ENCODE measurements at regions not wholly inside any gene's neighbourhood (a gene's known extent, or its start where the extent isn't known, plus 50 kb on each side); places are given as distances from the start of the nearest gene placed in this dataset.

GRCh38 chr3:10702961-10703740 is 112.9 kb upstream of the SLC6A11 start:
- peak; percentile 77 for DNase-seq (ENCODE audit: low read depth, low spot score)

- peak; percentile 38 for DNase-seq (ENCODE audit: low read depth, low spot score)
Observed at GRCh38 chr3:10703875-10704274, 112.2 kb upstream of the SLC6A11 start.

GRCh38 chr3:10706156-10706739 is 109.8 kb upstream of the SLC6A11 start:
- no peak for DNase-seq (ENCODE audit: low read depth, low spot score)

- DNase-seq (ENCODE audit: low read depth, low spot score): no peak
Observed at GRCh38 chr3:10706740-10707399, 109.2 kb upstream of the SLC6A11 start.

- DNase-seq (ENCODE audit: low read depth, low spot score): no peak
Observed at GRCh38 chr3:10707400-10708215, 108.4 kb upstream of the SLC6A11 start.

GRCh38 chr3:10708216-10708893 is 107.7 kb upstream of the SLC6A11 start:
- DNase-seq (ENCODE audit: low read depth, low spot score): no peak

GRCh38 chr3:10709110-10709781 is 106.8 kb upstream of the SLC6A11 start:
- no peak for DNase-seq (ENCODE audit: low read depth, low spot score)

- no peak for DNase-seq (ENCODE audit: low read depth, low spot score)
Observed at GRCh38 chr3:10712121-10712520, 103.9 kb upstream of the SLC6A11 start.

GRCh38 chr3:10713656-10714055 is 102.4 kb upstream of the SLC6A11 start:
- no peak for DNase-seq (ENCODE audit: low read depth, low spot score)

GRCh38 chr3:10715886-10716285 is 100.1 kb upstream of the SLC6A11 start:
- DNase-seq (ENCODE audit: low read depth, low spot score): no peak

- DNase-seq (ENCODE audit: low read depth, low spot score): no peak
Observed at GRCh38 chr3:10716964-10717363, 99.1 kb upstream of the SLC6A11 start.

- no peak for DNase-seq (ENCODE audit: low read depth, low spot score)
Observed at GRCh38 chr3:10717756-10718155, 98.3 kb upstream of the SLC6A11 start.

- DNase-seq (ENCODE audit: low read depth, low spot score): no peak
Observed at GRCh38 chr3:10721101-10721500, 94.9 kb upstream of the SLC6A11 start.

GRCh38 chr3:10722911-10723310 is 93.1 kb upstream of the SLC6A11 start:
- no peak for DNase-seq (ENCODE audit: low read depth, low spot score)

- DNase-seq (ENCODE audit: low read depth, low spot score): no peak
Observed at GRCh38 chr3:10723991-10724390, 92.0 kb upstream of the SLC6A11 start.

- no peak for DNase-seq (ENCODE audit: low read depth, low spot score)
Observed at GRCh38 chr3:10725067-10725466, 91.0 kb upstream of the SLC6A11 start.

- DNase-seq (ENCODE audit: low read depth, low spot score): no peak
Observed at GRCh38 chr3:10725846-10726245, 90.2 kb upstream of the SLC6A11 start.

GRCh38 chr3:10726787-10727186 is 89.2 kb upstream of the SLC6A11 start:
- no peak for DNase-seq (ENCODE audit: low read depth, low spot score)

GRCh38 chr3:10729439-10729838 is 86.6 kb upstream of the SLC6A11 start:
- no peak for DNase-seq (ENCODE audit: low read depth, low spot score)

GRCh38 chr3:10732292-10732691 is 83.7 kb upstream of the SLC6A11 start:
- no peak for DNase-seq (ENCODE audit: low read depth, low spot score)

- no peak for DNase-seq (ENCODE audit: low read depth, low spot score)
Observed at GRCh38 chr3:10733297-10733696, 82.7 kb upstream of the SLC6A11 start.

Data from ELF-1 (cell line).